Activated CD8-positive, alpha-beta memory T cell treated with anti-CD3 and anti-CD28 coated beads, Interleukin-2, amount 50 U/mL, for 24 hours (primary cell): ENCODE measurements at regions not wholly inside any gene's neighbourhood (a gene's known extent, or its start where the extent isn't known, plus 50 kb on each side); places are given as distances from the start of the nearest gene placed in this dataset.

Experiments
- DNase-seq: peaks from one replicate; pipeline ENCODE4 v3.0.0-alpha.2; 2020; ENCODE audit errors: extremely low read depth

- no peak for DNase-seq
These were observed 154.1 kb upstream of the RPL38 start for GRCh38 chr17:74049167-74049966.

- no peak for DNase-seq
These were observed 153.5 kb upstream of the RPL38 start for GRCh38 chr17:74049967-74050458.

GRCh38 chr17:74051348-74051747 lies 152.1 kb upstream of the RPL38 start:
- no peak for DNase-seq

DNA sequence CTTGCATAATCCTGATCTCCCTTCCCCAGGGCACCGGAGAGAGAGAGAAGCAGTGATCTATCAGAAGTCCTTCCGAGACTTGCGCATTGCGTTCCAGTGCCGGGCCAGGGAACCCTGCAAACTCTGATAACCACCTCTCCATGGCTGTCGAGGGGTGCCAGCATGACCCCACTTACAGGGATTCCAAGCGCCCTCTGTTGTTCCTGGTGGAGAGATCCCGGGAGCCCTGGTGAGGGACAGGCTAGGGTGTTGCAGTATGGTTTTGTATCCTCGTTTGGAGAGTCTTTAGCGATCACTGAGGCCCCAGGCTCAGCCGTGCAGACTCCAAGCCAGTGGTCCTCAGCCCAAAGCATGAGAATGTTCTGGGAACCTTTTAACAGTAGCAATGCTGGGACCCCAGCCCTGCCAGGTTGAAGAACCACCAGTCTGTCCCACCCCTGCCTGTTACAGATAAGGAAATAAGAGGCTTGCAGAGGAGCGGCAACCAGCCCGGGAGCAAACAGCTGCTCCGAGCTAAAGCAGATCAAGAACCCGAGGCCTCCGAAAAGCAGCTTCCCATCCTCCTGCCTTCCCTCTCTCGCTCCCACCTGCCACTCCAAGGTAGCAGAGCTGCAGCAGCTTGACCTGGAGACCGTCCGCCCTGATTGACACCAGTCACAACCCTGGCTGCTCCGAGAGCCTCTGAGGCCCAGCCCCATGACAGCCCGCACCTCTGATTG lies 150.3 kb upstream of the RPL38 start:
- no peak for DNase-seq

DNA sequence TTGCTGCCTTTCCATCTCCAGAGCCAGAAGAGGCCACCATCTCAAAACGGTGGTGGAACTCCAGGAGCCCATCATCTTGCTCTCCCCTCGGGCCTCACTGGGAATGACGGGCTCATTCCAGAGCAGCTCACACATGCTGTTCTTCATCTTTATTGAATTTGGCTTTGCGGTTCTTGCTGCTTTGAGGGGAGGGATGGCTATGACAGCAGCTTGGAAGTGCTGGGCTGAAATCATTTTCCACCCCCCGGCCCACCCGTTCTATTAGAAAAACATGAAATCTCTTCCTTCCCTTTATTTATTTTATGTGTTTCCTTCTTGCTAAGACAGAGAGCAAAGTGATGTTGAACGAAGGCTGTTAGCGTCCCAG lies 149.8 kb upstream of the RPL38 start:
- no peak for DNase-seq

- DNase-seq = no peak
These were observed 149.2 kb upstream of the RPL38 start for GRCh38 chr17:74054249-74054648.

- DNase-seq = no peak
These were observed 147.8 kb upstream of the RPL38 start for GRCh38 chr17:74055508-74056160.

- DNase-seq = no peak
These were observed 143.8 kb upstream of the RPL38 start for GRCh38 chr17:74059479-74060240.

GRCh38 chr17:74061758-74062157 lies 141.7 kb upstream of the RPL38 start:
- no peak for DNase-seq

- no peak for DNase-seq
These were observed 141.2 kb upstream of the RPL38 start for GRCh38 chr17:74062234-74062633.

- DNase-seq = no peak
These were observed 140.0 kb upstream of the RPL38 start for GRCh38 chr17:74063439-74063838.

DNA sequence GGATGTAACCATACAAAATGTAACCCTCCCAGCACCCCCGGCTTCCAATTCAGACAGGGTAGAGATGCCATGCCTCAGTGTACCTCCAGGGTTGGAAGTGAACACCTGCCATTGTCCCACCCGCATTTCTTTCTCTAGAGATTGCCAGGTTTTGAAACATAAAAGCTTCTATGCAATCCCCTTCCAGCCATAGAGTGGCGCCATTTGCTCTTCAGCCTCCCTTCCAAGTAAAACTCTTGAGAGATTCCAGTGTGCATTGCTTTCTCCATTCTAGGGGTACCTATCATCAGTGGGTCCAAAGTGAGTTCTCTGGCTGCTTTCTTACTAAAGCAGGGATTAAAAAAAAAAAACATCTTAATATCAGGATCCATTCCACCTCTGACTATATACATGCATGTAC lies 133.1 kb upstream of the RPL38 start:
- no peak for DNase-seq

- no peak for DNase-seq
These were observed 132.3 kb upstream of the RPL38 start for GRCh38 chr17:74070998-74071679.

GRCh38 chr17:74072340-74072739 lies 131.1 kb upstream of the RPL38 start:
- no peak for DNase-seq

DNA sequence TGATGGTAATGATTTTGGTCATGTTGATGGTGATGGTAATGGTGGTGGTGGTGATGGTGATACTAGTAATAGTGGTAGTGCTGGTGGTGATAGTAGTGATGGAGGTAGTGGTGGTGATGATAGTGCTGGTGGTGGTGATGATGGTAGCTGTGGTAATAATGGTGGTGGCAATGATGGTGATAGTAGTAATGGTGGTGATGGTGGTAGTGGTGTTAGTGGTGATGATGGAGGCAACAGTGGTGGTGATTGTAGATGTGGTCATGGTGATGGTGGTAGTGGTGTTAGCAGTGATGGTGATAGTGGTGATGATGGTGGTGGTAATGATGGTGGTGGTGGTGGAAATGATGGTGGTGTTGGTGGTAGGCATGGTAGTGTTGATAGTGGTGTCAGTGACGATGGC lies 127.0 kb upstream of the RPL38 start:
- DNase-seq = no peak

DNA sequence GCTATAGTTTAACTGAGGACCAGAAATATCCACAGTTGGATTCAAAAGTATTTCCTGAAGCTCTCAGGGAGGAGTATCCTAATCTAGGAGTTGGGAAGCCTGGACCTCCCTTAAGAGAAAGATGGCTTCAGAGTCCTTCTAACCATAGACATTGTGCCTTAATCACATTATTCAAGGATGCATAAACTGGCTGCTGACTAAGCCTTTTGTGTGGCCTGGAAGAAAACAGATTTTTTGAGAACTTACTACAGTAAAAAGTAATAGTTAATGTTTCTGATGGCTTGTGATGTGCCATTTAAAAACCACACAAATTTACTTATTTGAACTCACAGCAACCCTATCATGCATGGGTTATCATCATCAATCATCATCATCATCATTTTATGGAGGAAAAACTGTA lies 126.2 kb upstream of the RPL38 start:
- no peak for DNase-seq

- no peak for DNase-seq
These were observed 125.0 kb upstream of the RPL38 start for GRCh38 chr17:74078363-74078941.

GRCh38 chr17:74079537-74080300 lies 123.8 kb upstream of the RPL38 start:
- DNase-seq = no peak

GRCh38 chr17:74080656-74081582 lies 122.6 kb upstream of the RPL38 start:
- DNase-seq = no peak
